ENCODE measurements at regions not wholly inside any gene's neighbourhood (a gene's known extent, or its start where the extent isn't known, plus 50 kb on each side); places are given as distances from the start of the nearest gene placed in this dataset.

DNA sequence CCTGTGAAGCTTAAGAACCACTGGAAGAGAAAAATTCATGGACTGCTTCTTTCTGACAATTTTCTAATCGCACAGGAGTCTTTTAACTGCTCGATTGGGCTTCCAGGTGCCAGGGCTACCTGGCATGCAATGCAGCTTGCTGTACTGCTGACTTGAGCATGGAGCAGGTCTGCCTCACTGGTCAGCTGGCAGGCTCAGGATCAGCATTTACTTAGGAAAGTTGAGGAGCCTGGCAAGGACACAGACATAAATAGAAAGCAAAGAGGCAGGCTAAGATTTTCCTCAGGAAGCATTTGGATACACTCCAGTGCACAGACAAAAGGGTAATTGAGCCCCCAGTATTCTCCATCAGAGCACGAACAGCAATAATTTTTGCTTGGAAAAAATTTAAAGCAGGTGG is 163.5 kb downstream of the CSNK2A3 start:
- intact Hi-C loops (cut with DNase I) = no loop called here
- Histone ChIP-seq H3K36me3 (no peaks in the 10 kb centered on the region), H3K27me3 (no peaks in the 10 kb centered on the region), H3K27ac (no peak overlapping the region), H3K4me3 (no peak overlapping the region), H3K4me1 (peaks cover 0 to 6% (median 0%) of the 10 kb centered on the region in 12 donors), H3K9me3 (peaks cover 0 to 21% (median 5%) of the 10 kb centered on the region in 12 donors)
- DNase-seq (no peak), ATAC-seq (peak in 1 of 4 donors; percentile 33)
- WGBS, 4 donors = 44 to 74% (median 61%) methylated on average over 3 of the region's 3 CpGs
- TF ChIP-seq, protein P1, sequence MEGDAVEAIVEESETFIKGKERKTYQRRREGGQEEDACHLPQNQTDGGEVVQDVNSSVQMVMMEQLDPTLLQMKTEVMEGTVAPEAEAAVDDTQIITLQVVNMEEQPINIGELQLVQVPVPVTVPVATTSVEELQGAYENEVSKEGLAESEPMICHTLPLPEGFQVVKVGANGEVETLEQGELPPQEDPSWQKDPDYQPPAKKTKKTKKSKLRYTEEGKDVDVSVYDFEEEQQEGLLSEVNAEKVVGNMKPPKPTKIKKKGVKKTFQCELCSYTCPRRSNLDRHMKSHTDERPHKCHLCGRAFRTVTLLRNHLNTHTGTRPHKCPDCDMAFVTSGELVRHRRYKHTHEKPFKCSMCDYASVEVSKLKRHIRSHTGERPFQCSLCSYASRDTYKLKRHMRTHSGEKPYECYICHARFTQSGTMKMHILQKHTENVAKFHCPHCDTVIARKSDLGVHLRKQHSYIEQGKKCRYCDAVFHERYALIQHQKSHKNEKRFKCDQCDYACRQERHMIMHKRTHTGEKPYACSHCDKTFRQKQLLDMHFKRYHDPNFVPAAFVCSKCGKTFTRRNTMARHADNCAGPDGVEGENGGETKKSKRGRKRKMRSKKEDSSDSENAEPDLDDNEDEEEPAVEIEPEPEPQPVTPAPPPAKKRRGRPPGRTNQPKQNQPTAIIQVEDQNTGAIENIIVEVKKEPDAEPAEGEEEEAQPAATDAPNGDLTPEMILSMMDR (IDR thresholded peaks at IDR 0.05) = no peak
- TF ChIP-seq POLR2A (IDR thresholded peaks at IDR 0.05) = no peak

DNA sequence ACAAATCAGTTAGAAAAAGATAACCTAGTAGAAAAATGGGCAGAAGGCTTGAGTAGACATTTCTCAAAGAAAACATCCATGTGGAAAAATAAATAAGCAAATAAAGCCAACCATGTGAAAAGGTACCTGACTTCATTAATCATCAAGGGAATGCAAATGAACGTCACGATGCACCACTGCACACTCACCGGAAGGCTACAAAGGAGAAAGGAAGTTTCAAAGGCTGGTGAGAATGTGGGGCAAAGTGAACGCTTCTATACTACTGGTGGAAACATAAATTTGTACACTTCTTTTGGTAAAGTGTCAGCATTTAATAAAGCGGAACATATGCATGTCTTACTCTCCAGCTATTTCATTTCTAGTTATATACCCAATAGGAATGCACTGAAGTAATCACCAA is 166.8 kb downstream of the CSNK2A3 start:
- Histone ChIP-seq H3K9me3 (peaks cover 0 to 12% (median 0%) of the 10 kb centered on the region in 12 donors), H3K4me3 (no peak overlapping the region), H3K27ac (no peak overlapping the region), H3K36me3 (no peaks in the 10 kb centered on the region), H3K4me1 (peaks cover 0 to 6% (median 0%) of the 10 kb centered on the region in 12 donors), H3K27me3 (no peaks in the 10 kb centered on the region)
- DNase-seq = no peak
- TF ChIP-seq POLR2A (IDR thresholded peaks at IDR 0.05) = no peak
- TF ChIP-seq, protein P1 (IDR thresholded peaks at IDR 0.05) = no peak
- 89 to 94% (median 92%) methylated on average over 5 of the region's 5 CpGs for WGBS, 4 donors
- intact Hi-C loops (cut with DNase I) = no loop called here
- no peak for ATAC-seq

DNA sequence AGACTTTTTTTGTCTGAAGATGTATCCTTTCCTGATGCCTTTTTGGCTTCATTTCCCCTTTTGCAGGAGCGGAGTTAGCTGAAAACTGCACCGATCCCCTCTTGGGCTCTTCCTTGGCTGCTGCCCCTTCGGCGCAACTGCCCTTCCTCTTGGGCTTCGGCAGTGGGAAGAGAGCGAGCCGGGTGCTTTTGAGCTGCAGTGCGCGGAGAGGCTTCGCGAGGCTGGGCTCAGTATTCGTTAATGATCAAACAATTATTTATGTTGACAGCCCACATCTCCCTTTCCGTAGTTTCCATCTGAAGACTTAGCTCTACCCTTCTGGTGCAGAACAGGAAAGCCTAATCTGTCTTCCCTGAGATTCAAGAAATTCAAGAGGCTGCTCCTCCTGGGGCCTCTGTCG is 170.8 kb downstream of the CSNK2A3 start:
- H3K4me3 ChIP-seq = no peak overlapping the region
- intact Hi-C loops (cut with DNase I) = no loop called here

DNA sequence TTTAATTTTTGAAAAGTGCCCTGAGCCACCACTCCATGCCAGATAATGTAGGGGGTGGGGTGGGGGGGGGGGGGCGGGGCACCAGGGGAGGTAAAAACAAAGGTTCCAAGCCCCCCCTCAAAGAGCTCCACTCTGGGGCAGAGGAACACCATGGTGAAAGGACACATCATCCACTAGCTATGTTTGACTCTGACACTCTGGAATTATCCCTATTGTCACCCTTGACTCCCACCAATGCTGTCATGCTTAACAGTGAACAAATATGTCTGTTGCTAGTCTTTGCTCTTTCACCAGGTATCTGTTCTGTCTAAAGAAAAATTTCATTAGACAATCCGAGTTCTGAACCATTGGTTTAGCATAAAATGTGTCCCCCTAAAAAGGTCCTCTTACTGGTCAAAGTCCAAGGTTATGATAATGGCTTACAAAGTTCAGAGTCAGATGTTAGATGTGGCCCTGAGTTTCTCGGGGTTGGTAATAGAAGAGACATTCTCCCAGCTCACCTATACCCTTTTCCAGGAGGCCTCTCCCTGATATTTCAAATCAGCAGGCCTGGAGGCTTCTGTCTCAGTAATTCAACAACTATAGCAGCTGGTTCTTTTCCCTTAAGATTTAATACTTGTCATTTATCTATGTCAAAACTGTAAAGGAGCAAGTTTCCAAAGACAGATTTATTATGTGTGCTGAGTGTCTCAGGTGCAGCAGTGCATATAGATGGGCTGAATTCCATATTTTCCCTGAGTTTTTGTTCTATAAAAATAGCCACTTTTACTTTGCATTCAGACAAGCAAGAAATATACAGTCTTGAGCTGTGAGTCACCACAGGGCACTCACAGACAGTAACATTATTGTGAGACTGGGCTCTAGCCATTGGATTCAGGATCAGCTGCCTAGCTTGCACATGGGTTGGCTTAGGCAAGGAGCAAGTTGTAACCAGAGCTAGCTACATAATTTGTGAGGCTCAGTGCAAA is 174.1 kb downstream of the CSNK2A3 start:
- peaks cover 0 to 6% (median 0%) of the 10 kb centered on the region in 12 donors for H3K4me1 ChIP-seq
- TF ChIP-seq, protein P1 (IDR thresholded peaks at IDR 0.05) = no peak
- no peak for TF ChIP-seq POLR2A (IDR thresholded peaks at IDR 0.05)
- no peak overlapping the region for H3K27ac ChIP-seq
- no peak overlapping the region for H3K4me3 ChIP-seq
- WGBS, 4 donors = 78 to 90% (median 83%) methylated on average over 2 to 3 of the region's 3 CpGs
- intact Hi-C loops (cut with DNase I) = loop anchor here in 1 of 10 donors (2.0 kb wide), 1 partner anchor 36 kb away; no protein-coding TSS in a partner anchor
- H3K9me3 ChIP-seq = no peaks in the 10 kb centered on the region
- peak in 3 of 4 donors; percentile 42 to 58 (median 53) for ATAC-seq
- H3K27me3 ChIP-seq = no peaks in the 10 kb centered on the region
- H3K36me3 ChIP-seq = no peaks in the 10 kb centered on the region
- DNase-seq = no peak

More for the DNA sequence above, 170.8 kb downstream of the CSNK2A3 start:
- WGBS, 4 donors = 83 to 88% (median 86%) methylated on average over 14 of the region's 14 CpGs
- Histone ChIP-seq H3K27ac (no peak overlapping the region), H3K4me1 (peaks cover 0 to 6% (median 0%) of the 10 kb centered on the region in 12 donors), H3K9me3 (no peaks in the 10 kb centered on the region), H3K27me3 (no peaks in the 10 kb centered on the region), H3K36me3 (no peaks in the 10 kb centered on the region)
- no peak for DNase-seq
- no peak for ATAC-seq
- TF ChIP-seq, protein P1 (IDR thresholded peaks at IDR 0.05) = no peak
- no peak for TF ChIP-seq POLR2A (IDR thresholded peaks at IDR 0.05)
